ENCODE measurements at regions not wholly inside any gene's neighbourhood (a gene's known extent, or its start where the extent isn't known, plus 50 kb on each side); places are given as distances from the start of the nearest gene placed in this dataset.

DNA sequence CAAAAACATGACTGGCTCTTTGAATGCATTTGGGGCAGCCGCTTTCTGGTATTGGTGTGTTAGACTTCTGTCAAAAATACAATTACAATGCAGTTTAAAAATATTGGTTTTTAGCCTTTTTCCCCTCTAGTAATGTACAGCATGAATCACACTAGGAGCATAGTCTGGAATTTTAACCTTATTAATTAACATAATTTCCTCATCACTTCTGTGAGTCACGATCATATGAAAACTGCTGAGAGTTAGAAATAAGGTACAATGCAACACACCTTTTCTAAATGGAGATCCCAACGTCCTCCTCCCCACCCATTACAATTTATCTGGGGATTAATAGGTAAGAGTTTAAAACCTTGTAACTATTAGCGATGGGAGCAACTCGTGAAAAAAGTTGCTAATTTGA is 297.1 kb upstream of the RIMS1 start:
- no peak for TF ChIP-seq CTCF (IDR thresholded peaks at IDR 0.05)
- TF ChIP-seq EZH2 (IDR thresholded peaks at IDR 0.05; ENCODE audit: borderline replicate concordance, insufficient read depth, low read depth, low read length, poor library complexity, severe bottlenecking) = no peak
